Mesenchymal stem cell (in vitro differentiated cells and primary cell): ENCODE measurements at regions not wholly inside any gene's neighbourhood (a gene's known extent, or its start where the extent isn't known, plus 50 kb on each side); places are given as distances from the start of the nearest gene placed in this dataset.

Experiments
- DNase-seq: peaks from one replicate; pipeline ENCODE4 v3.0.0-alpha.2; 2013
- H2AFZ ChIP-seq: one replicate; pipeline ENCODE4 v1.6.1; 2013; ENCODE audit warnings: low read depth, mild to moderate bottlenecking, control low read depth, inconsistent platforms, low read length, moderate library complexity
- H2AK5ac ChIP-seq: 2 replicates; pipeline ENCODE4 v1.6.1; 2013; ENCODE audit warnings: low read length, moderate library complexity, mild to moderate bottlenecking, inconsistent platforms; ENCODE audit not compliant: severe bottlenecking
- H2BK120ac ChIP-seq: one replicate; pipeline ENCODE4 v1.6.1; 2013; ENCODE audit warnings: low read depth, mild to moderate bottlenecking, inconsistent platforms, low read length, moderate library complexity
- H2BK12ac ChIP-seq, 2 experiments: one replicate each; pipeline ENCODE4 v1.6.1; 2013; ENCODE audit warnings: inconsistent platforms in 2 of 2, low read length in 2 of 2, mild to moderate bottlenecking in 2 of 2, moderate library complexity in 2 of 2, control low read depth in 1 of 2
- H2BK15ac ChIP-seq: one replicate; pipeline ENCODE4 v1.6.1; 2013; ENCODE audit warnings: mild to moderate bottlenecking, low read depth, inconsistent platforms; ENCODE audit not compliant: poor library complexity, severe bottlenecking
- H2BK5ac ChIP-seq: 2 replicates; pipeline ENCODE4 v1.6.1; 2013; ENCODE audit warnings: low read depth, mild to moderate bottlenecking, low read length, control low read depth, inconsistent platforms; ENCODE audit not compliant: poor library complexity, severe bottlenecking
- H3K14ac ChIP-seq, 2 experiments: one replicate each; pipeline ENCODE4 v1.6.1; 2013; ENCODE audit warnings: inconsistent platforms in 2 of 2, low read length in 2 of 2, control low read depth in 1 of 2, mild to moderate bottlenecking in 1 of 2, moderate library complexity in 1 of 2
- H3K18ac ChIP-seq, 2 experiments: one replicate each; pipeline ENCODE4 v1.6.1; 2013; ENCODE audit warnings: inconsistent platforms in 2 of 2, low read length in 2 of 2, control low read depth in 1 of 2, low read depth in 1 of 2, mild to moderate bottlenecking in 1 of 2
- H3K23ac ChIP-seq, 2 experiments: one replicate each; pipeline ENCODE4 v1.6.1; 2013; ENCODE audit warnings: inconsistent platforms in 2 of 2, low read length in 2 of 2, mild to moderate bottlenecking in 2 of 2, moderate library complexity in 2 of 2, control low read depth in 1 of 2
- H3K27ac ChIP-seq: 2 replicates; pipeline ENCODE4 v1.5.1; 2013; ENCODE audit warnings: mild to moderate bottlenecking, moderate library complexity, low read length, control low read depth, inconsistent platforms; ENCODE audit not compliant: poor library complexity, severe bottlenecking
- H3K27me3 ChIP-seq, 2 experiments: 2 replicates each; pipeline versions ENCODE4 v1.6.1 to v1.7.0; 2013; ENCODE audit warnings: low read length in 2 of 2, mild to moderate bottlenecking in 2 of 2, moderate library complexity in 2 of 2, control low read depth in 1 of 2, inconsistent platforms in 1 of 2; ENCODE audit not compliant: control insufficient read depth in 1 of 2, insufficient read depth in 1 of 2
- H3K36me3 ChIP-seq, 2 experiments: 2 replicates each; pipeline versions ENCODE4 v1.6.1 to v1.7.0; 2013; ENCODE audit warnings: low read length in 2 of 2, control low read depth in 1 of 2, inconsistent platforms in 1 of 2, low read depth in 1 of 2, mild to moderate bottlenecking in 1 of 2; ENCODE audit not compliant: insufficient read depth in 2 of 2, control insufficient read depth in 1 of 2
- H3K4ac ChIP-seq, 2 experiments: one replicate each; pipeline ENCODE4 v1.6.1; 2013; ENCODE audit warnings: inconsistent platforms in 2 of 2, low read length in 2 of 2, mild to moderate bottlenecking in 2 of 2, moderate library complexity in 2 of 2, control low read depth in 1 of 2, low read depth in 1 of 2
- H3K4me1 ChIP-seq: 2 replicates; pipeline ENCODE4 v1.6.1; 2013; ENCODE audit warnings: low read depth, low read length, control low read depth; ENCODE audit not compliant: control insufficient read depth, insufficient read depth
- H3K4me2 ChIP-seq: 2 replicates; pipeline ENCODE4 v1.6.1; 2013; ENCODE audit warnings: low read length, mild to moderate bottlenecking, inconsistent platforms; ENCODE audit not compliant: poor library complexity, severe bottlenecking
- H3K4me3 ChIP-seq, 2 experiments: 2 replicates each; pipeline versions ENCODE4 v1.5.1 to v1.7.0; 2013; ENCODE audit warnings: low read length in 2 of 2, mild to moderate bottlenecking in 2 of 2, control low read depth in 1 of 2, low read depth in 1 of 2; ENCODE audit not compliant: insufficient read depth in 1 of 2
- H3K79me1 ChIP-seq: replicated peaks from 2 replicates; pipeline ENCODE4 v1.6.1; 2013; ENCODE audit warnings: mild to moderate bottlenecking, control low read depth, low read length, inconsistent platforms; ENCODE audit not compliant: poor library complexity, severe bottlenecking
- H3K9ac ChIP-seq: 2 replicates; pipeline ENCODE4 v1.7.0; 2013; ENCODE audit warnings: mild to moderate bottlenecking, low read length, moderate library complexity
- H3K9me3 ChIP-seq: 2 replicates; pipeline ENCODE4 v1.7.0; 2013; ENCODE audit warnings: mild to moderate bottlenecking, low read length; ENCODE audit not compliant: control insufficient read depth
- H4K8ac ChIP-seq: one replicate; pipeline ENCODE4 v1.6.1; 2013; ENCODE audit warnings: inconsistent platforms, mild to moderate bottlenecking, low read length, moderate library complexity
- H4K91ac ChIP-seq: one replicate; pipeline ENCODE4 v1.6.1; 2013; ENCODE audit warnings: mild to moderate bottlenecking, low read length, inconsistent platforms
- WGBS: methylation state at CpG from one replicate; pipeline ENCODE4 v1.1.7; 2013; ENCODE audit warnings: mixed read lengths; 5-methylcytosine and 5-hydroxymethylcytosine counted together

GRCh38 chr7:136061433-136061832 is 84.3 kb upstream of the MTPN start:
- peaks cover 0 to 28% of the 10 kb centered on the region in 2 experiments for H3K27me3 ChIP-seq
- H3K4me1 ChIP-seq: no peaks in the 10 kb centered on the region
- no peak overlapping the region for H3K4ac ChIP-seq
- H3K36me3 ChIP-seq: no peaks in the 10 kb centered on the region
- H4K91ac ChIP-seq: no peak overlapping the region
- no peak overlapping the region for H2BK5ac ChIP-seq
- H2BK15ac ChIP-seq: no peak overlapping the region
- WGBS: 81% methylated on average over 3 of the region's 3 CpGs
- no peak overlapping the region for H2AK5ac ChIP-seq
- no peak overlapping the region for H3K23ac ChIP-seq
- H3K14ac ChIP-seq: no peak overlapping the region
- no peak overlapping the region for H2BK120ac ChIP-seq
- no peak overlapping the region for H3K18ac ChIP-seq
- no peaks in the 10 kb centered on the region for H3K9me3 ChIP-seq
- no peak overlapping the region for H3K27ac ChIP-seq
- no peak overlapping the region for H4K8ac ChIP-seq
- H3K79me1 ChIP-seq: no peaks in the 10 kb centered on the region
- H3K4me2 ChIP-seq: no peak overlapping the region
- no peak overlapping the region for H3K4me3 ChIP-seq
- no peak for DNase-seq
- H3K9ac ChIP-seq: no peak overlapping the region
- no peak overlapping the region for H2AFZ ChIP-seq
- no peak overlapping the region for H2BK12ac ChIP-seq

- no peak overlapping the region for H2AK5ac ChIP-seq
- no peak overlapping the region for H3K4me3 ChIP-seq
- no peak overlapping the region for H3K23ac ChIP-seq
- H2AFZ ChIP-seq: no peak overlapping the region
- no peak overlapping the region for H3K9ac ChIP-seq
- no peak overlapping the region for H2BK5ac ChIP-seq
- no peaks in the 10 kb centered on the region for H3K9me3 ChIP-seq
- DNase-seq: no peak
- H2BK120ac ChIP-seq: no peak overlapping the region
- H3K4me1 ChIP-seq: no peaks in the 10 kb centered on the region
- no peak overlapping the region for H3K18ac ChIP-seq
- H3K36me3 ChIP-seq: no peaks in the 10 kb centered on the region
- H3K27me3 ChIP-seq: peaks cover 0 to 17% of the 10 kb centered on the region in 2 experiments
- H3K4me2 ChIP-seq: no peak overlapping the region
- H3K4ac ChIP-seq: no peak overlapping the region
- H3K14ac ChIP-seq: no peak overlapping the region
- H3K27ac ChIP-seq: no peak overlapping the region
- H3K79me1 ChIP-seq: no peaks in the 10 kb centered on the region
- no peak overlapping the region for H4K8ac ChIP-seq
- H2BK15ac ChIP-seq: no peak overlapping the region
- H2BK12ac ChIP-seq: no peak overlapping the region
- no peak overlapping the region for H4K91ac ChIP-seq
Measured at GRCh38 chr7:136058546-136058945, 81.4 kb upstream of the MTPN start.

GRCh38 chr7:136057509-136057908 is 80.3 kb upstream of the MTPN start:
- H3K4ac ChIP-seq: no peak overlapping the region
- peak overlapping the region in 1 of 2 experiments; percentile 28 for H3K18ac ChIP-seq
- no peak overlapping the region for H4K91ac ChIP-seq
- no peak overlapping the region for H4K8ac ChIP-seq
- no peaks in the 10 kb centered on the region for H3K9me3 ChIP-seq
- no peak overlapping the region for H2BK15ac ChIP-seq
- peaks cover 0 to 11% of the 10 kb centered on the region in 2 experiments for H3K27me3 ChIP-seq
- H2AK5ac ChIP-seq: no peak overlapping the region
- WGBS: 84% methylated on average over 4 of the region's 6 CpGs
- no peaks in the 10 kb centered on the region for H3K4me1 ChIP-seq
- H3K4me2 ChIP-seq: no peak overlapping the region
- H2BK5ac ChIP-seq: no peak overlapping the region
- no peaks in the 10 kb centered on the region for H3K36me3 ChIP-seq
- no peak overlapping the region for H3K4me3 ChIP-seq
- H2BK120ac ChIP-seq: no peak overlapping the region
- no peak overlapping the region for H2BK12ac ChIP-seq
- H3K27ac ChIP-seq: no peak overlapping the region
- H3K23ac ChIP-seq: no peak overlapping the region
- H3K79me1 ChIP-seq: no peaks in the 10 kb centered on the region
- H3K14ac ChIP-seq: no peak overlapping the region
- H2AFZ ChIP-seq: no peak overlapping the region
- no peak for DNase-seq
- no peak overlapping the region for H3K9ac ChIP-seq

- Histone ChIP-seq H3K9ac (no peak overlapping the region), H2BK15ac (no peak overlapping the region), H4K91ac (no peak overlapping the region), H3K23ac (no peak overlapping the region), H4K8ac (no peak overlapping the region), H3K4me2 (no peak overlapping the region), H3K79me1 (no peaks in the 10 kb centered on the region), H3K18ac (no peak overlapping the region), H3K27ac (no peak overlapping the region), H3K36me3 (no peaks in the 10 kb centered on the region), H2AFZ (no peak overlapping the region), H2BK120ac (no peak overlapping the region), H3K9me3 (no peaks in the 10 kb centered on the region), H3K4me1 (no peaks in the 10 kb centered on the region), H2AK5ac (no peak overlapping the region), H3K14ac (no peak overlapping the region), H2BK5ac (no peak overlapping the region), H2BK12ac (no peak overlapping the region), H3K4me3 (no peak overlapping the region), H3K4ac (no peak overlapping the region), H3K27me3 (peaks cover 0 to 3% of the 10 kb centered on the region in 2 experiments)
- no peak for DNase-seq
- 57% methylated on average over 3 of the region's 6 CpGs for WGBS
Measured at GRCh38 chr7:136056651-136057231, 79.6 kb upstream of the MTPN start.
